Ascending aorta (tissue), 2 donors: ENCODE measurements at regions not wholly inside any gene's neighbourhood (a gene's known extent, or its start where the extent isn't known, plus 50 kb on each side); places are given as distances from the start of the nearest gene placed in this dataset.

Experiments used
- DNase-seq, 2 donors: peaks; one replicate each; pipeline ENCODE4 v3.0.0-alpha.2; 2019; ENCODE audit warnings: low spot score in 2 of 2
- H3K27ac ChIP-seq, 2 donors: fragments of 200-600 bp; sonication (generic); one replicate each; pipeline ENCODE4 v1.5.1; 2016 to 2017; ENCODE audit warnings: mild to moderate bottlenecking in 1 of 2
- H3K27me3 ChIP-seq: fragments of 200-600 bp; sonication (generic); one replicate; pipeline ENCODE4 v1.5.1; 2017
- H3K36me3 ChIP-seq, 2 donors: fragments of 200-600 bp; sonication (generic); one replicate each; pipeline ENCODE4 v1.5.1; 2016
- H3K4me1 ChIP-seq, 2 donors: fragments of 200-600 bp; sonication (generic); one replicate each; pipeline ENCODE4 v1.5.1; 2016 to 2017; ENCODE audit warnings: mild to moderate bottlenecking in 1 of 2
- H3K4me3 ChIP-seq, 2 donors: fragments of 200-600 bp; sonication (generic); one replicate each; pipeline ENCODE4 v1.5.1; 2016 to 2017; ENCODE audit warnings: mild to moderate bottlenecking in 1 of 2
- H3K9me3 ChIP-seq, 2 donors: fragments of 200-600 bp; sonication (generic); one replicate each; pipeline ENCODE4 v1.5.1; 2016
- CTCF ChIP-seq, 3 experiments: fragments of 200-600 bp in 2 of 3; fragments of 450-650 bp in 1 of 3; sonication (generic) in 2 of 3; IDR thresholded peaks; one replicate each; pipeline ENCODE4 v1.5.1; 2016 to 2019; ENCODE audit warnings: antibody characterized with exemption in 3 of 3, mild to moderate bottlenecking in 1 of 3, moderate library complexity in 1 of 3
- intact Hi-C: fragments of 100-400 bp; cut with DNase I; formaldehyde crosslinking; loops from one replicate; pipeline ENCODE4 v1.15.1; 2023

GRCh38 chr2:125959047-125959446 is 696.9 kb upstream of the GYPC start:
- no peak for DNase-seq
- TF ChIP-seq CTCF (IDR thresholded peaks at IDR 0.05): no peak
- H3K4me3 ChIP-seq: no peak overlapping the region
- no peaks in the 10 kb centered on the region for H3K36me3 ChIP-seq
- no peaks in the 10 kb centered on the region for H3K27me3 ChIP-seq
- H3K27ac ChIP-seq: no peak overlapping the region
- no peaks in the 10 kb centered on the region for H3K9me3 ChIP-seq
- intact Hi-C loops: no loop called here
- no peaks in the 10 kb centered on the region for H3K4me1 ChIP-seq

- Histone ChIP-seq H3K4me1 (no peaks in the 10 kb centered on the region), H3K9me3 (no peaks in the 10 kb centered on the region), H3K36me3 (no peaks in the 10 kb centered on the region), H3K4me3 (no peak overlapping the region), H3K27ac (no peak overlapping the region), H3K27me3 (no peaks in the 10 kb centered on the region)
- TF ChIP-seq CTCF (IDR thresholded peaks at IDR 0.05): no peak
- DNase-seq: no peak
- intact Hi-C loops: no loop called here
Measured at GRCh38 chr2:125961739-125962138, 694.2 kb upstream of the GYPC start.

- intact Hi-C loops: no loop called here
- no peak for TF ChIP-seq CTCF (IDR thresholded peaks at IDR 0.05)
- H3K4me1 ChIP-seq: no peaks in the 10 kb centered on the region
Measured at GRCh38 chr2:125979886-125980285, 676.1 kb upstream of the GYPC start.

GRCh38 chr2:125983364-125983763 is 672.6 kb upstream of the GYPC start:
- no peaks in the 10 kb centered on the region for H3K9me3 ChIP-seq
- H3K4me3 ChIP-seq: no peak overlapping the region
- no peaks in the 10 kb centered on the region for H3K27me3 ChIP-seq
- no peaks in the 10 kb centered on the region for H3K36me3 ChIP-seq
- DNase-seq: no peak
- no peak overlapping the region for H3K27ac ChIP-seq
- intact Hi-C loops: no loop called here
- TF ChIP-seq CTCF (IDR thresholded peaks at IDR 0.05): no peak
- no peaks in the 10 kb centered on the region for H3K4me1 ChIP-seq

More at GRCh38 chr2:125979886-125980285, 676.1 kb upstream of the GYPC start:
- Histone ChIP-seq H3K4me3 (no peak overlapping the region), H3K36me3 (no peaks in the 10 kb centered on the region), H3K27me3 (no peaks in the 10 kb centered on the region), H3K27ac (no peak overlapping the region), H3K9me3 (no peaks in the 10 kb centered on the region)
- DNase-seq: no peak

GRCh38 chr2:126029316-126029715 is 626.6 kb upstream of the GYPC start:
- Histone ChIP-seq H3K27me3 (no peaks in the 10 kb centered on the region), H3K4me3 (no peak overlapping the region), H3K9me3 (no peaks in the 10 kb centered on the region), H3K4me1 (no peaks in the 10 kb centered on the region), H3K36me3 (no peaks in the 10 kb centered on the region), H3K27ac (no peak overlapping the region)
- intact Hi-C loops: no loop called here
- TF ChIP-seq CTCF (IDR thresholded peaks at IDR 0.05): no peak
- no peak for DNase-seq

- Histone ChIP-seq H3K4me1 (no peaks in the 10 kb centered on the region), H3K4me3 (no peak overlapping the region), H3K9me3 (no peaks in the 10 kb centered on the region), H3K27me3 (no peaks in the 10 kb centered on the region), H3K36me3 (no peaks in the 10 kb centered on the region), H3K27ac (no peak overlapping the region)
- intact Hi-C loops: no loop called here
- DNase-seq: no peak
- no peak for TF ChIP-seq CTCF (IDR thresholded peaks at IDR 0.05)
Measured at GRCh38 chr2:126038861-126039260, 617.1 kb upstream of the GYPC start.
